Neural crest cell (in vitro differentiated cells): ENCODE measurements at regions not wholly inside any gene's neighbourhood (a gene's known extent, or its start where the extent isn't known, plus 50 kb on each side); places are given as distances from the start of the nearest gene placed in this dataset.

ENCODE experiments used
- DNase-seq: peaks from one replicate; pipeline ENCODE4 v3.0.0; 2021; ENCODE audit warnings: low read depth, mixed read lengths, low spot score
- H3K27ac Mint-ChIP-seq: one replicate; pipeline ENCODE4 v1.8.0; 2021; ENCODE audit warnings: mild to moderate bottlenecking, mixed read lengths; ENCODE audit not compliant: unreplicated experiment
- H3K27me3 Mint-ChIP-seq: 2 replicates; pipeline ENCODE4 v1.8.0; 2021; ENCODE audit warnings: low read depth, mild to moderate bottlenecking, mixed read lengths
- H3K36me3 Mint-ChIP-seq: 2 replicates; pipeline ENCODE4 v1.8.0; 2021; ENCODE audit warnings: low read depth, mild to moderate bottlenecking, mixed read lengths
- H3K4me1 Mint-ChIP-seq: 2 replicates; pipeline ENCODE4 v1.8.0; 2021; ENCODE audit warnings: mixed read lengths
- H3K4me3 Mint-ChIP-seq: one replicate; pipeline ENCODE4 v1.8.0; 2021; ENCODE audit warnings: mild to moderate bottlenecking, mixed read lengths
- H3K9me3 Mint-ChIP-seq: 2 replicates; pipeline ENCODE4 v1.8.0; 2021; ENCODE audit warnings: mixed read lengths
- CTCF ChIP-seq: fragments of 200-600 bp; sonication (generic); conservative IDR thresholded peaks from 2 replicates; pipeline ENCODE4 v1.5.0; 2021; ENCODE audit warnings: antibody characterized with exemption, mild to moderate bottlenecking

GRCh38 chr18:61742565-61743429 is 150.0 kb downstream of the RNF152 start:
- Mint-ChIP-seq H3K27me3 (no peaks in the 10 kb centered on the region), H3K9me3 (no peaks in the 10 kb centered on the region), H3K4me1 (no peaks in the 10 kb centered on the region), H3K4me3 (no peak overlapping the region), H3K36me3 (no peaks in the 10 kb centered on the region), H3K27ac (no peak overlapping the region)
- DNase-seq: no peak
- TF ChIP-seq CTCF: no peak

GRCh38 chr18:61741881-61742454 is 150.8 kb downstream of the RNF152 start:
- no peak overlapping the region for H3K4me3 Mint-ChIP-seq
- H3K9me3 Mint-ChIP-seq: no peaks in the 10 kb centered on the region
- H3K27me3 Mint-ChIP-seq: no peaks in the 10 kb centered on the region
- TF ChIP-seq CTCF: no peak
- no peaks in the 10 kb centered on the region for H3K36me3 Mint-ChIP-seq
- H3K27ac Mint-ChIP-seq: no peak overlapping the region
- DNase-seq: no peak
- no peaks in the 10 kb centered on the region for H3K4me1 Mint-ChIP-seq

- Mint-ChIP-seq H3K4me1 (peaks cover 16% of the 10 kb centered on the region), H3K27ac (no peak overlapping the region), H3K27me3 (no peaks in the 10 kb centered on the region), H3K4me3 (no peak overlapping the region), H3K36me3 (no peaks in the 10 kb centered on the region), H3K9me3 (no peaks in the 10 kb centered on the region)
- no peak for DNase-seq
- no peak for TF ChIP-seq CTCF
Observed at GRCh38 chr18:61738488-61738887, 154.3 kb downstream of the RNF152 start.

- H3K9me3 Mint-ChIP-seq: no peaks in the 10 kb centered on the region
- no peak for DNase-seq
Observed at GRCh38 chr18:61738042-61738441, 154.8 kb downstream of the RNF152 start.

GRCh38 chr18:61736133-61736532 is 156.7 kb downstream of the RNF152 start:
- Mint-ChIP-seq H3K27ac (no peak overlapping the region), H3K36me3 (no peaks in the 10 kb centered on the region), H3K4me1 (peaks cover 16% of the 10 kb centered on the region), H3K27me3 (no peaks in the 10 kb centered on the region), H3K4me3 (no peak overlapping the region), H3K9me3 (no peaks in the 10 kb centered on the region)
- TF ChIP-seq CTCF: no peak
- DNase-seq: no peak

More at GRCh38 chr18:61738042-61738441, 154.8 kb downstream of the RNF152 start:
- no peak for TF ChIP-seq CTCF
- Mint-ChIP-seq H3K4me3 (no peak overlapping the region), H3K27me3 (no peaks in the 10 kb centered on the region), H3K36me3 (no peaks in the 10 kb centered on the region), H3K27ac (peak overlapping the region; percentile 43), H3K4me1 (peaks cover 16% of the 10 kb centered on the region)
